Lower leg skin (tissue), 3 donors: ENCODE measurements at regions not wholly inside any gene's neighbourhood (a gene's known extent, or its start where the extent isn't known, plus 50 kb on each side); places are given as distances from the start of the nearest gene placed in this dataset.

Experiments
- CTCF ChIP-seq, 3 donors: fragments of 450-650 bp; IDR thresholded peaks; one replicate each; pipeline ENCODE4 v1.5.1; 2016; ENCODE audit warnings: antibody characterized with exemption in 3 of 3, mild to moderate bottlenecking in 3 of 3, moderate library complexity in 2 of 3
- POLR2A ChIP-seq, 2 donors: fragments of 450-650 bp; IDR thresholded peaks; one replicate each; pipeline ENCODE4 v1.6.1; 2016 to 2017; ENCODE audit warnings: antibody characterized with exemption in 2 of 2, mild to moderate bottlenecking in 1 of 2, moderate library complexity in 1 of 2

GRCh38 chr2:18898271-18898670, 308.9 kb upstream of the NT5C1B start:
- TF ChIP-seq CTCF (IDR thresholded peaks at IDR 0.05) = no peak
- no peak for TF ChIP-seq POLR2A (IDR thresholded peaks at IDR 0.05)
